GM21529 (cell line): ENCODE measurements at regions not wholly inside any gene's neighbourhood (a gene's known extent, or its start where the extent isn't known, plus 50 kb on each side); places are given as distances from the start of the nearest gene placed in this dataset.
"Not testable (repeated sequence)": the region's sequence is repeated elsewhere in the genome, so short reads cannot be mapped to it uniquely, and the experiment has no call there.

Source experiments
- ATAC-seq: cut with Tn5 transposase; IDR thresholded peaks from one replicate; pipeline ENCODE4 v1.9.1; 2021; ENCODE audit not compliant: unreplicated experiment

GRCh38 chr4:13922873-13923645 lies 295.5 kb upstream of the BOD1L1 start:
- no peak for ATAC-seq

GRCh38 chr4:13924900-13925299 lies 297.4 kb upstream of the BOD1L1 start:
- not testable (repeated sequence) for ATAC-seq

DNA sequence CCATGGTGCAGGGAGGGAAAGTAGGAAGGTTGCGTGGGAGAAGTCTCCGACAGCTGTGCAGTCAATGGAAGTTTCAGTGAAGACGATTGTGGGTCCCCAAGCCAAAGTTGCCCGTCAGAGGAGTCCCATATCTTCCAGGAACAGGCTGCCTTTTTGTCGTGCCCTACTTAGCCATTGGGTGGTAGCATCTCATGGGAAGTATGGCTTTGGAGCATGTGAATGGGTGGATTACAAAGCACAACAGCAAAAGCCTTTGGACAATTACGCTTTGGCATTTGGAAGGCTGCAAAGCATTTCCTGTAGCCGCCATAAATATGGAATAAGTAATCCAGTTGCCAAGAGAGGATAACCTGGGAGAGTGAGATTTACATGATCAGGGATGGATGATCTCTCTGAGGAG lies 300.7 kb upstream of the BOD1L1 start:
- no peak for ATAC-seq

- ATAC-seq: no peak
Measured at GRCh38 chr4:13930155-13930554, 302.6 kb upstream of the BOD1L1 start.

DNA sequence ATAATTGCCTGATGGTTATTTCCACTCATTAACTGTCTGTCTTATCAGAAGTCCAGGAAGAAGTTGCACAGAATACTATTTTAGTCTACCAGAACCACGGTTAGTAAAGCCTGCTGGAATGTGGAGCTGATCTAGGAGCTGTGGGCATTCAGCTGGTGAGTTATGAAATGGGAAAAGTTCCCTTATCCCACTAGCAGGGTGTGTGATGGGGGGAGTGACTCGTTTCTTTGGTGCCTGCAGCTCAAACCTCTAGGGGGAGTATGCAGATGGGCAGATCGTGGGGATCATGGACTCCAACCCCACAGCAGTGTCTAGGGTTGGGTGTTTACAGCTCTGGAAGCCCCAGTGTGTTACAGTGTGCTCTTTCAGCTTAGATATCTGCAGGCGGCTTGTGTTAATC lies 305.7 kb upstream of the BOD1L1 start:
- ATAC-seq: no peak

DNA sequence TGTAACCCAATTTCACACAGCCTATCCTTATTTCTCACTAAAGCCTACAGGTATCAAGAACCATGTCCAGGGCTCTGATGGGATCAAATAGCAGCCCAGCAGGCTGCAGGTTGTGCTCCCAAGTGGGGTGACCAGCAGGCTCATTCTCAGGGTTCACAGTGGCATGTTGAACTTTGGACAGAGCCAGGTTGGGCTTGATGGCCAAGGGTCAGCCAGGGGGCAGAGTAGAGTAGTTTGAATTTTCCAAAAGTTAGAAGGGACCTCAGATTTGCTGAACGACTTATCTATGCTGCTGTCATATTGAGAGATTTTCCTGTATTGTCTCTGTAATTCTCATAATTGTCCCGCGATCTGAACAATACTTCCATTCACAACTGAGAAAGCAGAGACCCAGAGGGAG lies 310.8 kb upstream of the BOD1L1 start:
- no peak for ATAC-seq

GRCh38 chr4:13940921-13941320 lies 313.4 kb upstream of the BOD1L1 start:
- no peak for ATAC-seq

GRCh38 chr4:13942977-13943376 lies 315.5 kb upstream of the BOD1L1 start:
- no peak for ATAC-seq

DNA sequence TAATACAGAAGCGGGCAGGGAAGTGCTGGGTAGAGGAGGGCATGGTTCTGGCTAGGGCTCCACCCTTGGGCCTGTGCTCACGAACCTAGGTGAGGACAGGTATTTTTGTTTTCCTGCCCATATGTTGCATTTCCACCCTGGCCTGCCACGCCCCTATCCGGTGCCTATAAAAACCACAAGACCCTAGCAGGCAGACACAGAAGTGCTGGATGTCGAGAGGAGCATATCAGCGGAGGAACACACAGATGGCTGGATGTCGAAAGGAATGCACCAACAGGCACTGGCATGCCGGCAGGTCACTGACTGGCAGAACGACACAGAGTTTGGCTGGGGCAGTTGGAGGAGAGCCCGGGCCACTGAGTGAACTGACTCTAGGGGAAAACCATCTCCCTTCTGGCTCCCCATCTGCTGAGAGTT lies 316.6 kb upstream of the BOD1L1 start:
- no peak for ATAC-seq

DNA sequence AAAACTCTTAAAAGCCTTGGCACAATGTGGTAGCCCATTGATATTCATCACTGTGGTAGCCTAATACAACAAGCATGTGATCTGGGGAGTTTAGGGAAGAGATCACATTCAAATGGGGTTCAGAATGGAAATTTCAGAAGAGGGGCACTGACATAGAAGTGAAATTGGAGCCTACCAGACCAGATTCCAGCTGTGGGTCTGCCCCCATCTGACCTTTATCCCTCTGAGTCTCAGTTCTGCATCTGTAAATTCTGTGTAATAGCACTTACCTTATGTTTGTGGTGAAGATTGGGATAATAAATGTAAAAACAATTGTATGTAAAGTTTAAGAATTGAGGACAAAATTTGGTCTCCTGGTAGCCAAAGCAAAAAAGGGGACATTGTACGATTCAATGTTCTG lies 320.4 kb upstream of the BOD1L1 start:
- ATAC-seq: no peak

DNA sequence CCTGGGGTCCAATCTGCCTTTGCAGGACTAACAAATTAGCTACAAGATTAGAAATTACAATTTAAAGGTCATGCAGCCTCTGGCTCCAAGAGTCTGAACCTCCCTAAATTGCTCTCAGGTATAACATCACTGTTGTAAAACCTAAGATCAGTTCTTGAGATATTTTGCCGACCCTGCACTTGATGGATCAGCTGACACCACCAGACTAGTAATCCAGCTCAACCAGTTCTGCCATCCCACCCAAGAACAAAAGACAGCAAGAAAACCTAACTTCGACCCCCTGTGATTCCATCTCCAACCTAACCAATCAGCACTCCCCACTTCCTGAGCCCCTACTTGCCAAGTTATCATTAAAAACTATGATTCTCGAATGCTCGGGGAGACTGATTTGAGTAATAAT lies 323.0 kb upstream of the BOD1L1 start:
- no peak for ATAC-seq

DNA sequence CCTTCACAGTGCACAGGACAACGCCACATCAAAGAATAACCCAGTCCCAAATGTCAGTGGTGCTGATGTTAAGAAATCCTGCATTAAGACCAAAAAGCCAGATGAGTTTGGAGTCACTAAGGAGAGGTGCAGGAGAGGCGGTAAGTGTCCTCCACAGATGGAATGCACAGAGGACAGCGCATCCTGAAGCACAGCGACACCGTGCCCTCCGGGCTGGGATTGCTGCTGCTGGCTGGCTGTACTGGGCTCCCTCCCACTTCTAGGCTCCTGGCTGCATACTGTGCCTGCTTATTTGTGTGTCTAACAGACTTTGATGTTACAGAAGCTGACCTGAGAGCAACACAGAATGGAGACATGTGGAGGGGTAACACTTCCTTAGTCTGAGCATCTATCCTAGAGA lies 325.6 kb upstream of the BOD1L1 start:
- no peak for ATAC-seq

GRCh38 chr4:13955551-13955950 lies 328.0 kb upstream of the BOD1L1 start:
- no peak for ATAC-seq

- ATAC-seq: no peak
Measured at GRCh38 chr4:13956947-13957346, 329.4 kb upstream of the BOD1L1 start.

GRCh38 chr4:13957871-13958270 lies 330.3 kb upstream of the BOD1L1 start:
- no peak for ATAC-seq

- ATAC-seq: no peak
Measured at GRCh38 chr4:13963601-13964000, 336.1 kb upstream of the BOD1L1 start.

DNA sequence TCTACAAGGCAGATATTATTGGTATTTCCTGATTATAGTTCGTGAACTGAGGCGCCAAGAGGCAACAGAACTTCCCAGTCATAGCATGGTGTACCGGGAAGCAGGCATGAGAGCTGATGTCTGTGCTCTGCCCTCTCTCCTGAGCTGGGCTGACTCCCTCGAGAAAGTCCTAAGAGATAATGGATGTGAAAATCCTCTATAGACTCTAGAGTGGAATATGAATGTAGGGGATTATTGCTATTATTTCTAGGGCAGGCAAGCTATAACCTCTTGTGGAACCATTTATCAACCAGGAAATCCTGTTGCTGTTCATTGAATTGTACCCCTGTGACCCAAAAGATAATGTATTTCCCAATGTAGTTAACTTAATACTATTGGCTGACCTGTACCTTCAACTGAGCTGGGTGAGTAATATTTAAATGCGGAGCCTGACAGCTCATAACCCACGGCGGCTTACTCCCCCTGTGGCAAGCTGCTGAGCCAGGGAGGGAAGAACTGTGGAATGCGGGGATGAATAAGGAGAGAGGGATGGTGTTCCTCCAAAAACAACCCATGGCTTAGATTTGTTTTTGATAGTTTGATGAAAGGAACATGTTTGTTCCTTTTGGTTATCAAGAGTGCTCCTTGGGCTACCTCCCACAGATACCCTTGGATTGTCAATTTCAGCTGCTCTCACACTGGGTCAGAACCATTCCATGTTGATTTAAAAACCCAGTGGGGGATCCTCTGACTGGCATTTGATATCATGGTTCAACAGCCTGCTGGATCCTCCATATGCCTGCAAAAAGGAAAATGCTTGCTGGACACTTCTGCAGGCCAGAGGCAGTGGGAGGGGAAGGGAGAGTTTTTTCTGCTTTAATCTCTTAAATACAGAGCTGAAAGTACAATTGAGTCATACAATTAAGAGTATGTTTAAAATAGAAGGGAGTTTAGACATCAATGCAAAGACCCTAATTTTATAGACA lies 339.0 kb upstream of the BOD1L1 start:
- no peak for ATAC-seq

- ATAC-seq: no peak
Measured at GRCh38 chr4:13968723-13969122, 341.2 kb upstream of the BOD1L1 start.

DNA sequence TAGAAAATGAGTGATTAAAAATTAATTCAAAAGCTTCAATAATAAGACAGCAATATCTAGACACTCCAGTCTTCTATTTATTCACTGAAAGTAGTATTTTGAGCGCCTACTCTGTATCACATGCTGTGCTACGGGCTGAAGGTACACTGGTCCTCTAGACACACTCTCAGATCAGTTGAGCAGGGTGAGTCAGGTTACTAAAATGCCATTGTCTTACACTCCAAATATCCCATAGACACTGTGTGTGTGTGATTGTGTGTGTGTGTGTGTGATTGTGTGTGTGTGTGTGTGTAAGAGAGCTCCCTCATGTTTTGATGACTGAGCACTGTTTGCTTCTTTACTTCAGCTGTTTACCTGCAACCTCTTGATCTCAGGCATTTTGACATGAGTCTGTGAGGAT lies 342.8 kb upstream of the BOD1L1 start:
- ATAC-seq: no peak

DNA sequence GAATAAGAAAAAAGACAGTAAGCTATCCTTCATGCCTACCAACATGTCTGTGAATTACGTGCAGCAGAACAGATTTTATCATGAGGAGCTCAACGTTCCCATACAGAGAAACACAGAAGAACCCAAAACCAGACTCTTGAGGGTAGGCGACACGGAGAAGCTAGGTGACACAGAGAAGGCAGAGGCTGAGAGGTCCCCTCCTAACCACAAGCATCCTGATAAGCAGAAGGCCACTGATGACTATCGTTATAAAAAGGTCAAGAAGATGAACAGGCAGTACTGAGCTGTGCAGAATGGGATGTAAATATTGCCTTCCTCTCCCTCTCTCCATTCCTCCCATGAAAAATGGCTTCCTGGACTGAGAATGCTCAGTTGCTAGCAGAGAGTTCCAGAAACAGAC lies 350.2 kb upstream of the BOD1L1 start:
- ATAC-seq: no peak

GRCh38 chr4:13980317-13981310 lies 353.1 kb upstream of the BOD1L1 start:
- ATAC-seq: peak; percentile 45
